PFSK-1 (cell line): ENCODE measurements at regions not wholly inside any gene's neighbourhood (a gene's known extent, or its start where the extent isn't known, plus 50 kb on each side); places are given as distances from the start of the nearest gene placed in this dataset.

Source experiments
- FOXP2 ChIP-seq: optimal IDR thresholded peaks from 2 replicates; pipeline ENCODE3; 2011; ENCODE audit warnings: borderline replicate concordance, control low read depth, inconsistent platforms; ENCODE audit not compliant: insufficient read depth; ENCODE audit errors: extremely low read length, extremely low read depth
- POLR2AphosphoS5 ChIP-seq: IDR thresholded peaks from 2 replicates; pipeline ENCODE4 v1.6.1; 2012; ENCODE audit warnings: low read depth, mild to moderate bottlenecking, control low read depth, low read length, moderate library complexity
- REST ChIP-seq, 2 experiments: IDR thresholded peaks; 2 replicates each; pipeline versions ENCODE4 v1.6.1 to v1.8.0; 2011 to 2012; ENCODE audit warnings: low read depth in 2 of 2, low read length in 2 of 2, control low read depth in 1 of 2, inconsistent platforms in 1 of 2, mild to moderate bottlenecking in 1 of 2, moderate library complexity in 1 of 2; ENCODE audit not compliant: insufficient read depth in 1 of 2
- SIN3A ChIP-seq: IDR thresholded peaks from 2 replicates; pipeline ENCODE4 v1.6.1; 2012; ENCODE audit warnings: mild to moderate bottlenecking, low read length, moderate library complexity, borderline replicate concordance; ENCODE audit not compliant: insufficient read depth
- TAF1 ChIP-seq: IDR thresholded peaks from 2 replicates; pipeline ENCODE4 v1.6.1; 2012; ENCODE audit warnings: low read length, control low read depth, borderline replicate concordance; ENCODE audit not compliant: insufficient read depth

DNA sequence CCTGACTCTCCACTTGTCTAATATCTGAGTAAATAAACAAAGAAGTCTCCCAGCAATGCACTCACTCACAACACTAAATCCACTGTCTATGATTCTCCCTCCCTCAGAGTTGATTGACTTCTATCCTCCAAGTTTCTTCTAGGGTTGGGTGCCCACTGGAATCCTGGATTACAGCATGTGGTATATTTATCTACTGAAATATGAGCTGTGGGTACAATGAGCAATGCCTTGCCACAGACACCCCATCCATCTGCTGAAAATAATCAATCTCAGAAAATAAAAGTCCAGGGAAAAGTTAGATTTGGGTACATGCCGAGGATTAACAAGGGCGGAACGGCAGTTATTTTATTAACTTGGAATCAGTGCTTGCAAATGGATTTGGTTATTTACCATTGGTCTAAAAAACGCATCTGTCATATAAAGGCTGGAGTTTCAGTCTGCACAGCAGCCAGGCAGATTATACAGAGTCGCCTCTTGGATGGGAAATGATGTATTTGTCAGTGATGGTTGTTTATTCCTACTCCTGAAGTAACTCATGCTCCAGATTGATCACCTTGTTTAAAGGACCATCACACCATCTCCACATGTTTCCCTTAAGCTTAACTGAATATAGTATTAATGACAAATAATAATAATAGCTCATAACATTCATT lies 193.9 kb upstream of the SOX9 start:
- no peak for TF ChIP-seq SIN3A

- TF ChIP-seq REST (IDR thresholded peaks at IDR 0.05; ENCODE audit: insufficient read depth in 1 of 2, low read depth in 2 of 2, low read length in 2 of 2) (no peak), TAF1 (no peak), SIN3A (no peak), FOXP2 (no peak), POLR2AphosphoS5 (no peak)
Measured at GRCh38 chr17:71933306-71933705, 187.5 kb upstream of the SOX9 start.

DNA sequence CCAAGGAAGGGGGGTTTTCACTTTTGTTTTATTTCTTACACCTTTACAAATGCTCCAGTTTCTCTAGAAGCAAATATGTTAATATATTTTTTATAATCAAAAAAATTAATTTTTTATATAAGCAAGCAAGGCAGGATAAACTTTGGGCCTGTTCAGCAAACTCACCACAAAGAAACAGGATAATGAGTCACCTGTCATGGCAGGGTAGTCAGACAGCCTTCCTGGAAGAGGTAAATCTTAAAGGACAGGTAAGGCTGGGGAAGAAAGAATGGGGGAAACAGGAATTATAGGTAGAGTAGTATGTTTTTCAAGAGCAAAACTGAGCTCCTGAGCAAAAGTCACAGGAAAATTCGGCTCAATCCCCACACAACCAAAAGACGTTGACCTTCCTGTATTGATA lies 186.3 kb upstream of the SOX9 start:
- TF ChIP-seq FOXP2: no peak
- no peak for TF ChIP-seq REST (IDR thresholded peaks at IDR 0.05; ENCODE audit: insufficient read depth in 1 of 2, low read depth in 2 of 2, low read length in 2 of 2)
- TF ChIP-seq POLR2AphosphoS5: no peak
- no peak for TF ChIP-seq SIN3A

DNA sequence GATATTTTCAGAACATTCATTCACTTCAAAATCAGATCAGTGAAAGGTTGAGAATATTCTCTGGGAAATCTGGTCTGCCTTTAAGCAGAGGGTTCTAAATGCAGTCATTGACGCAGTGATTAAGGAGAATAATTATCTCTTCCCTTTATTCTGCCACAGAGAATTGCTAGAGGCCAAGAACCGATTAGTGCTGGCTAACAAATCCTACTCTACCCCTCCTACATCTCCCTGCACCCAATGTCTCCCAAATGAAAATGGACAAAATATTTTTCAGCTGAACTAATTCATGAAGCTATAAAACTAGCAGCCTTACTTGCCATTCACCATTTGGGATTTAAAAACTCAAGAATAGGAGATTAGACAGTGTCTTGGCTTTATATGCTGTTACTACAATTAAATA lies 185.5 kb upstream of the SOX9 start:
- TF ChIP-seq POLR2AphosphoS5 (no peak), REST (IDR thresholded peaks at IDR 0.05; ENCODE audit: insufficient read depth in 1 of 2, low read depth in 2 of 2, low read length in 2 of 2) (no peak), FOXP2 (no peak), TAF1 (no peak), SIN3A (no peak)

DNA sequence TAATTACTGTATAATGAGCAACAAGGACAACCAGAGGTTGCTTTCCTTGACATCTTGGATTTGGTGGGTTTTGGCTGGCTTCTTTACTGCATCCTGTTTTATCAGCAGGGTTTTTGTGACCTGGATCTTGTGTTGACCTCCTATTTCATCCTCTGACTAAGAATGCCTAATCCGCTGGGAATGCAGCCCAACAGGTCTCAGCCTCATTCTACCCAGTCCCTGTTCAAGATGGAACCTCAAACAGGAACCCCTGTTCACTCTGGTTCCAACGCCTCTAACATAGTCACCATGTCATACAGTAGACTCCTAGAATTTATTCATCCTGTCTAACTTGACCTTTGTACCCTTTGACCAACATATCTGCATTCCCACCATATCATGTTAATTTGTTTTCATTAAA lies 183.8 kb upstream of the SOX9 start:
- no peak for TF ChIP-seq REST (IDR thresholded peaks at IDR 0.05; ENCODE audit: insufficient read depth in 1 of 2, low read depth in 2 of 2, low read length in 2 of 2)
- no peak for TF ChIP-seq TAF1
- TF ChIP-seq FOXP2: no peak
